Mesendoderm (in vitro differentiated cells): ENCODE measurements at regions not wholly inside any gene's neighbourhood (a gene's known extent, or its start where the extent isn't known, plus 50 kb on each side); places are given as distances from the start of the nearest gene placed in this dataset.

Experiments used
- DNase-seq: peaks from one replicate; pipeline ENCODE4 v3.0.0; 2013
- H2AK5ac ChIP-seq: 2 replicates; pipeline ENCODE4 v1.6.1; 2013; ENCODE audit warnings: low read length, inconsistent platforms
- H2BK120ac ChIP-seq: 2 replicates; pipeline ENCODE4 v1.6.1; 2013; ENCODE audit warnings: low read depth, mild to moderate bottlenecking, low read length, moderate library complexity, mixed read lengths
- H2BK15ac ChIP-seq: replicated peaks from 2 replicates; pipeline ENCODE4 v1.6.1; 2013; ENCODE audit warnings: low read depth, mild to moderate bottlenecking, moderate library complexity
- H2BK5ac ChIP-seq: 2 replicates; pipeline ENCODE4 v1.6.1; 2013; ENCODE audit warnings: low read length, inconsistent platforms
- H3K18ac ChIP-seq: 2 replicates; pipeline ENCODE4 v1.6.1; 2013; ENCODE audit warnings: mild to moderate bottlenecking, low read length, mixed read lengths
- H3K23ac ChIP-seq: one replicate; pipeline ENCODE4 v1.6.1; 2013; ENCODE audit warnings: low read length
- H3K27ac ChIP-seq: 2 replicates; pipeline ENCODE4 v1.5.1; 2013; ENCODE audit warnings: low read depth, mild to moderate bottlenecking, inconsistent platforms, low read length, moderate library complexity
- H3K27me3 ChIP-seq: 2 replicates; pipeline ENCODE4 v1.6.1; 2013; ENCODE audit warnings: low read length, control low read depth, mild to moderate bottlenecking, inconsistent platforms; ENCODE audit not compliant: insufficient read depth, poor library complexity
- H3K36me3 ChIP-seq: 2 replicates; pipeline ENCODE4 v1.6.1; 2013; ENCODE audit warnings: low read length, inconsistent platforms; ENCODE audit not compliant: control insufficient read depth, insufficient read depth
- H3K4ac ChIP-seq: one replicate; pipeline ENCODE4 v1.6.1; 2013; ENCODE audit warnings: low read depth, mild to moderate bottlenecking, low read length, moderate library complexity
- H3K4me1 ChIP-seq: 2 replicates; pipeline ENCODE4 v1.6.1; 2013; ENCODE audit warnings: low read depth, low read length, inconsistent platforms; ENCODE audit not compliant: control insufficient read depth
- H3K4me2 ChIP-seq: 2 replicates; pipeline ENCODE4 v1.6.1; 2013; ENCODE audit warnings: low read length
- H3K4me3 ChIP-seq: 2 replicates; pipeline ENCODE4 v1.5.1; 2013; ENCODE audit warnings: mild to moderate bottlenecking, low read length
- H3K56ac ChIP-seq: one replicate; pipeline ENCODE4 v1.6.1; 2013; ENCODE audit warnings: low read length
- H3K79me1 ChIP-seq: 2 replicates; pipeline ENCODE4 v1.6.1; 2013; ENCODE audit warnings: low read length, inconsistent platforms
- H3K79me2 ChIP-seq: 2 replicates; pipeline ENCODE4 v1.6.1; 2013; ENCODE audit warnings: mild to moderate bottlenecking, low read length; ENCODE audit not compliant: control insufficient read depth, insufficient read depth
- H3K9ac ChIP-seq: 2 replicates; pipeline ENCODE4 v1.6.1; 2013; ENCODE audit warnings: low read length, inconsistent platforms
- H4K5ac ChIP-seq: one replicate; pipeline ENCODE4 v1.6.1; 2013; ENCODE audit warnings: low read length
- H4K8ac ChIP-seq: one replicate; pipeline ENCODE4 v1.6.1; 2013; ENCODE audit warnings: low read depth, mild to moderate bottlenecking, control low read depth, low read length, moderate library complexity
- WGBS: extraction: QIAGEN DNeasy Blood & Tissue Kit; methylation state at CpG from one replicate; pipeline ENCODE4 v1.1.7; 2013; ENCODE audit warnings: low lambda C conversion rate, missing lambda C conversion rate; ENCODE audit not compliant: insufficient coverage; ENCODE audit errors: extremely low coverage; 5-methylcytosine and 5-hydroxymethylcytosine counted together

DNA sequence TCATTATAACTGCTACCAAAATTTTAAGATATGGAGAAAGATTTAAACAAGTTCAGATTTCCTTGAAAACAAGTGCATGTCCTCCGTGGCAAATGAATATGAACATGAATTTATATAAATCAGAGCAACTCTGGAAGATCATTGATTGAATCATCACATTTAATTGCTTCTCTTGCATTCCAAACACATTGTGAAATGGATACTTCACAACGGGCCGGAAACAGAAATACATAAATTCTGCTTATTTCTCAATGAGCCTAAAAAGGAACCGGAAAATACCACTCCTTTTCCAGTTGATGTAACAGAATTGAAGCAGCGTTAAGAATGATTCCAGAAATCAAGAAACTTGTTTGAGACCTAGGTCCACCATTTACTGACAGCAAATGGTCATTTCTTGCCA lies 134.6 kb upstream of the BTN3A2 start:
- DNase-seq, result no peak
- Histone ChIP-seq H3K79me1 (no peaks in the 10 kb centered on the region), H3K4ac (no peak overlapping the region), H3K23ac (no peak overlapping the region), H3K79me2 (no peaks in the 10 kb centered on the region), H3K4me3 (no peak overlapping the region), H3K18ac (no peak overlapping the region), H2BK5ac (no peak overlapping the region), H3K4me1 (no peaks in the 10 kb centered on the region), H3K56ac (no peak overlapping the region), H3K27me3 (no peaks in the 10 kb centered on the region), H4K5ac (no peak overlapping the region), H2BK120ac (no peak overlapping the region), H4K8ac (no peak overlapping the region), H2AK5ac (no peak overlapping the region), H3K36me3 (no peaks in the 10 kb centered on the region), H2BK15ac (no peak overlapping the region), H3K4me2 (no peak overlapping the region), H3K9ac (no peak overlapping the region), H3K27ac (no peak overlapping the region)
- no CpG with 5 or more reads among the region's 5 CpGs for WGBS

DNA sequence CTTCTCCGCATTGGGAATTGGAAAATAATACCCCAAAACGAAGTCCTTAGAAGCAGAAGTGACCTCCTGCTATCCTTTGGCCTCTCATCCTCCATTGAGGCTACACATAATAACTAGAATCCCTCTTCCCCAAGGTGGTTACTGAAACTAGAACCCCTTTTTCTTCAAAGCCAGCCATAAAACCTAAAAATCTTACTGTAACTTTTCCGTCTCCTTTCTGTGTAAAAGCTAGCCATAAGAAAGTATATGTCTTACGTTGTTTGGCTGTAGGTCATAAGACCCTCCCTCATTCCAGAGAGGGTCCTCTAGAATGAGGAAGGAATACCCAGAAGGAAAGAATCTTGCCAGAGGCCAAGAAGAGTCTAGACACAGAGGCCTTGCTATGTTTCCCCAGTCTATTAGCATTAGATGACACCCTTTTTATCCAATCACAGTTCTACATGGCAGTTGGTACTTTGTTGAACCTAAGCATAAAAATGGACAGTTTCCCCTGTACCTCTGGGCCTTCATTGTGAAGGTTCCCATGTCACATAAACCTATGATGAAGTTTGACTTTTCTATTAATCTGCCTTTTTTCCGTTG lies 133.9 kb upstream of the BTN3A2 start:
- H3K79me1 ChIP-seq, result no peaks in the 10 kb centered on the region
- no peak overlapping the region for H3K56ac ChIP-seq
- H3K79me2 ChIP-seq, result no peaks in the 10 kb centered on the region
- H2BK15ac ChIP-seq, result no peak overlapping the region
- H3K4me2 ChIP-seq, result no peak overlapping the region
- H3K27ac ChIP-seq, result no peak overlapping the region
- H3K4me1 ChIP-seq, result no peaks in the 10 kb centered on the region
- DNase-seq, result no peak
- H3K36me3 ChIP-seq, result no peaks in the 10 kb centered on the region
- no CpG with 5 or more reads among the region's 5 CpGs for WGBS
- H3K27me3 ChIP-seq, result no peaks in the 10 kb centered on the region
- H4K8ac ChIP-seq, result no peak overlapping the region
- H3K9ac ChIP-seq, result no peak overlapping the region
- no peak overlapping the region for H3K4ac ChIP-seq
- H3K4me3 ChIP-seq, result no peak overlapping the region
- no peak overlapping the region for H2BK5ac ChIP-seq
- H2AK5ac ChIP-seq, result no peak overlapping the region
- H3K23ac ChIP-seq, result no peak overlapping the region
- no peak overlapping the region for H4K5ac ChIP-seq
- H2BK120ac ChIP-seq, result no peak overlapping the region
- peak overlapping the region; percentile 18 for H3K18ac ChIP-seq

DNA sequence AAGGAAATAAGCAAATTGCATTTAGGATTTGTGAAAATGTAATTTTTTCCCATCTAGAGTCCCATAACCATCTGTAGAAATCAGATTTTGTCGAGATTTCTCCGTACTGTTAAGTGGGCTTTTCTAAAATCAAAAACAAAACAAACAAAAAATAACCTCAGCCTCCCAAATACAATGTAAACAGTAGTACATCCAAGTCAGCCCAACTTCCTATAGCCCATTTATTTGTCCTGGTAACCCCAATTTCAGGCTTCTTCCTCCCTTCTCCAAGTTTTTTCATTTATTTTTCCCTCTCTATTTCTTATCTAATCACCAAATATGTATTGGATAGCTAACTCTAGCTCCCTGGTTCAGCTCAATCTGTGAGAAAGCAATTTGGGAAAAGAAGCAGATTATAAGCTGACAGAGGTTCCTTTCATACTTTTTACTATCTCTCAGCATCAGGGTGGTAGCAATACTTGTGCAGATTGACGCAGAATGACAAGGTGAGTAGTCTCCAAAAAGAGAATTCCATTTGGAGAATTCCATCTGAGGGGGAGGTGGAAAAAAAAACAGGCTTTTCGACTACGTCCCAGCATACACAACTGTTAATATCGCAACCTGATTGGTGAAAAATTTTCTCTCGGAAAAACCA lies 132.6 kb upstream of the BTN3A2 start:
- Histone ChIP-seq H3K23ac (no peak overlapping the region), H3K4me1 (no peaks in the 10 kb centered on the region), H3K4me3 (no peak overlapping the region), H2BK15ac (no peak overlapping the region), H3K79me2 (no peaks in the 10 kb centered on the region), H3K18ac (no peak overlapping the region), H3K79me1 (no peaks in the 10 kb centered on the region), H4K5ac (no peak overlapping the region), H3K36me3 (no peaks in the 10 kb centered on the region), H2BK120ac (no peak overlapping the region), H4K8ac (no peak overlapping the region), H3K27me3 (no peaks in the 10 kb centered on the region), H3K4ac (no peak overlapping the region), H2AK5ac (no peak overlapping the region), H3K4me2 (peak overlapping the region; percentile 23), H3K56ac (peak overlapping the region; percentile 66), H3K9ac (peak overlapping the region; percentile 96), H2BK5ac (no peak overlapping the region), H3K27ac (no peak overlapping the region)
- no CpG with 5 or more reads among the region's 7 CpGs for WGBS
- DNase-seq, result peak; percentile 51

DNA sequence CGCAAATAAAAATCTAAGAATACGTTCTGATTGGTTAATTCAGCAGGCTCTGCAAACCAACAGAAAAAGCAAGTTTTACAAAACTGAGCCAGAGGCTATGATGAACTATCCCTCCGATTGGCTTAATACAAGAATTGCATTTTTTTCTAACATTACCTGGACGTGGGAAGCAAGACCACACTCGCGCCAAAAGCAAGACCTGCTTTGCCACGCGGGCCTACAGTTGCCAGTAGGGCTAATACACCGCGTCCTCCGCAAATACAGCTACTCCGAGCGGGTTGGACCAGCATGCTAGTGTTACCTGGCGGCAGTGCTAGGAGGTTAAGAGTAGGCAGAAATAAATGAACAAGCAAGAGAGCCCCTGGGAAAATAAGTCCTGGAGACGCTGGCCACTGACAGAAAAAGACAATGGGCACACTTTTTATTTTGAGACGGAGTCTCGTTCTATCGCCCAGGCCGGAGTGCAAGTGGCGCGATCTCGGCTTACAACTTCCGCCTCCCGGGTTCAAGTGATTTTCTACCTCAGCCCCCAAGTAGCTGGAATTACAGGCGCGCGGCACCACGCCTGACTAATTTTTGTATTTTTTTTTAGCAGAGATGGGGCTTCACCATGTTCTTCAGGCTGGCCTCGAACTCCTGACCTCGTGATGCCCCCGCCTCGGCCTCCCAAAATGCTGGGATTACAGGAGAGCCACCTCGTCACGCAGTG lies 131.9 kb upstream of the BTN3A2 start:
- Histone ChIP-seq H4K5ac (no peak overlapping the region), H3K23ac (no peak overlapping the region), H2BK120ac (peak overlapping the region; percentile 45), H3K27me3 (no peaks in the 10 kb centered on the region), H3K9ac (peak overlapping the region; percentile 96), H3K4me2 (peak overlapping the region; percentile 72), H3K36me3 (no peaks in the 10 kb centered on the region), H3K79me2 (no peaks in the 10 kb centered on the region), H3K4ac (peak overlapping the region; percentile 97), H3K4me1 (no peaks in the 10 kb centered on the region), H4K8ac (no peak overlapping the region), H3K56ac (peak overlapping the region; percentile 66), H2BK15ac (no peak overlapping the region), H3K27ac (peak overlapping the region; percentile 92), H3K4me3 (peak overlapping the region; percentile 82), H2BK5ac (peak overlapping the region; percentile 27), H3K79me1 (no peaks in the 10 kb centered on the region), H2AK5ac (no peak overlapping the region), H3K18ac (peak overlapping the region; percentile 99)
- no peak for DNase-seq
- no CpG with 5 or more reads among the region's 34 CpGs for WGBS

DNA sequence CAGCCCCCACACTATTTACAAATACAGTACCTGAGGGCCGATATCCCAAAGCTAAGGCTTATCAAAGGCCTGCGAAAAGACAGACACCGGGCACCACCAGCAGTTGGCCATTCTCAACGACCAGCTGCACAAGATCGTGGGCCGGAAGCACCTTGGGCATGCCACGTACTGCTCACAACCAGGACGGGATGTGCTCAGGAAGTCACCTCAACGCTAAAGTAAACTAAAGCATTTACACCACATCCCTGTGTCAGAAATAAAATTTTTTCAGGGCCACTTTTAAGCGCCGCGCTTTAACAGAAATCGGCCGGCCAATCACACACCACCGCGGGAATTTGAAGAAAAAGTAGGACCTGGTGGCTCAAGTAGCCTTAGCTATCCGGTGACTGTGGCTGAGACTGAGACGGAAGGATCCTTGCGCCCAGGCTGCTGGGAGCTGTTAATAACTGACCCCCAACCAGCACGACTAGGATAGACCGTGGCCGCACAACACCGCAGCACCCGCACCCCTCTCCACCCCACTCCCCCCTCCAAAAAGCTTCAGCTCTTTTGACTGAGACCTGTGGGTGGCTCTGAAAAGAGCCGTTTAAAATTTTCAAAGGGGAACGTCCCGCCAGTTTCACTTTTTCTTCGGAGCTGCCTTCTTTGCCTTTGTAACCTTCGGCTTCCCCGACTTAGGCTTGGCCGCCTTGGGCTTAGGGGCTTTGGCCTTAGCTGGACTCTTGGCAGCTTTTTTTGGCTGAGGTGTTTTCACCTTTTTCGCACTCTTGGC lies 131.2 kb upstream of the BTN3A2 start:
- Histone ChIP-seq H3K23ac (no peak overlapping the region), H4K5ac (no peak overlapping the region), H3K4me2 (peak overlapping the region; percentile 72), H3K18ac (peak overlapping the region; percentile 99), H3K56ac (peak overlapping the region; percentile 66), H2AK5ac (no peak overlapping the region), H3K27ac (peak overlapping the region; percentile 92), H4K8ac (no peak overlapping the region), H2BK120ac (peak overlapping the region; percentile 74), H3K36me3 (no peaks in the 10 kb centered on the region), H3K4me3 (peak overlapping the region; percentile 82), H3K27me3 (no peaks in the 10 kb centered on the region), H2BK5ac (peak overlapping the region; percentile 47), H3K4me1 (no peaks in the 10 kb centered on the region), H2BK15ac (no peak overlapping the region), H3K79me2 (no peaks in the 10 kb centered on the region), H3K79me1 (no peaks in the 10 kb centered on the region), H3K4ac (peak overlapping the region; percentile 97), H3K9ac (peak overlapping the region; percentile 96)
- WGBS, result no CpG with 5 or more reads among the region's 32 CpGs
- DNase-seq, result peak; percentile 91
